Type B pancreatic cell (in vitro differentiated cells): ENCODE measurements at regions not wholly inside any gene's neighbourhood (a gene's known extent, or its start where the extent isn't known, plus 50 kb on each side); places are given as distances from the start of the nearest gene placed in this dataset.

Experiments used
- DNase-seq: peaks from one replicate; pipeline ENCODE4 v3.0.0; 2021; ENCODE audit warnings: mixed read lengths; ENCODE audit not compliant: unreplicated experiment; ENCODE audit errors: extremely low spot score
- H3K27ac Mint-ChIP-seq: 2 replicates; pipeline ENCODE4 v1.8.0; 2021; ENCODE audit warnings: mild to moderate bottlenecking, mixed read lengths
- H3K27me3 Mint-ChIP-seq: 2 replicates; pipeline ENCODE4 v1.8.0; 2021; ENCODE audit warnings: mixed read lengths
- H3K36me3 Mint-ChIP-seq: 2 replicates; pipeline ENCODE4 v1.8.0; 2021; ENCODE audit warnings: mixed read lengths
- H3K4me1 Mint-ChIP-seq: one replicate; pipeline ENCODE4 v1.8.0; 2021; ENCODE audit warnings: mixed read lengths; ENCODE audit not compliant: unreplicated experiment
- H3K4me3 Mint-ChIP-seq: 2 replicates; pipeline ENCODE4 v1.8.0; 2021; ENCODE audit warnings: mild to moderate bottlenecking, mixed read lengths
- H3K9me3 Mint-ChIP-seq: 2 replicates; pipeline ENCODE4 v1.8.0; 2021; ENCODE audit warnings: mixed read lengths
- CTCF ChIP-seq: fragments of 200-600 bp; sonication (generic); conservative IDR thresholded peaks from 2 replicates; pipeline ENCODE4 v1.5.0; 2021; ENCODE audit warnings: antibody characterized with exemption, mild to moderate bottlenecking

- H3K9me3 Mint-ChIP-seq = peaks cover 3% of the 10 kb centered on the region
Observed at GRCh38 chr10:111455776-111456426, 379.1 kb downstream of the ADRA2A start.

GRCh38 chr10:111458256-111458655 lies 381.4 kb downstream of the ADRA2A start:
- Mint-ChIP-seq H3K27me3 (peaks cover 22% of the 10 kb centered on the region), H3K4me1 (no peaks in the 10 kb centered on the region), H3K4me3 (no peak overlapping the region), H3K36me3 (no peaks in the 10 kb centered on the region), H3K9me3 (peaks cover 12% of the 10 kb centered on the region), H3K27ac (no peak overlapping the region)
- TF ChIP-seq CTCF = no peak
- DNase-seq = no peak

More at GRCh38 chr10:111455776-111456426, 379.1 kb downstream of the ADRA2A start:
- Mint-ChIP-seq H3K27me3 (peaks cover 23% of the 10 kb centered on the region), H3K4me1 (no peaks in the 10 kb centered on the region), H3K36me3 (no peaks in the 10 kb centered on the region), H3K4me3 (no peak overlapping the region), H3K27ac (no peak overlapping the region)
- no peak for TF ChIP-seq CTCF
- no peak for DNase-seq

GRCh38 chr10:111459967-111460366 lies 383.1 kb downstream of the ADRA2A start:
- Mint-ChIP-seq H3K27me3 (peaks cover 22% of the 10 kb centered on the region), H3K4me3 (no peak overlapping the region), H3K4me1 (no peaks in the 10 kb centered on the region), H3K9me3 (peaks cover 12% of the 10 kb centered on the region), H3K36me3 (no peaks in the 10 kb centered on the region), H3K27ac (no peak overlapping the region)
- no peak for TF ChIP-seq CTCF
- no peak for DNase-seq

- no peaks in the 10 kb centered on the region for H3K36me3 Mint-ChIP-seq
- no peak for TF ChIP-seq CTCF
- no peaks in the 10 kb centered on the region for H3K9me3 Mint-ChIP-seq
- H3K27ac Mint-ChIP-seq = no peak overlapping the region
- H3K27me3 Mint-ChIP-seq = no peaks in the 10 kb centered on the region
- no peak overlapping the region for H3K4me3 Mint-ChIP-seq
- no peaks in the 10 kb centered on the region for H3K4me1 Mint-ChIP-seq
- no peak for DNase-seq
Observed at GRCh38 chr10:111472445-111472844, 395.6 kb downstream of the ADRA2A start.

GRCh38 chr10:111473361-111473760 lies 396.5 kb downstream of the ADRA2A start:
- Mint-ChIP-seq H3K36me3 (no peaks in the 10 kb centered on the region), H3K27ac (no peak overlapping the region), H3K27me3 (no peaks in the 10 kb centered on the region), H3K9me3 (no peaks in the 10 kb centered on the region), H3K4me1 (peaks cover 6% of the 10 kb centered on the region), H3K4me3 (no peak overlapping the region)
- no peak for DNase-seq
- TF ChIP-seq CTCF = no peak
